ENCODE measurements at regions not wholly inside any gene's neighbourhood (a gene's known extent, or its start where the extent isn't known, plus 50 kb on each side); places are given as distances from the start of the nearest gene placed in this dataset.

GRCh38 chr14:101369916-101370592, 191.2 kb upstream of the DIO3 start:
- no peak for DNase-seq (ENCODE audit: low spot score)

- no peak for DNase-seq (ENCODE audit: low spot score)
These were observed 190.4 kb upstream of the DIO3 start for GRCh38 chr14:101370593-101371569.

GRCh38 chr14:101371799-101372793, 189.2 kb upstream of the DIO3 start:
- no peak for DNase-seq (ENCODE audit: low spot score)

DNA sequence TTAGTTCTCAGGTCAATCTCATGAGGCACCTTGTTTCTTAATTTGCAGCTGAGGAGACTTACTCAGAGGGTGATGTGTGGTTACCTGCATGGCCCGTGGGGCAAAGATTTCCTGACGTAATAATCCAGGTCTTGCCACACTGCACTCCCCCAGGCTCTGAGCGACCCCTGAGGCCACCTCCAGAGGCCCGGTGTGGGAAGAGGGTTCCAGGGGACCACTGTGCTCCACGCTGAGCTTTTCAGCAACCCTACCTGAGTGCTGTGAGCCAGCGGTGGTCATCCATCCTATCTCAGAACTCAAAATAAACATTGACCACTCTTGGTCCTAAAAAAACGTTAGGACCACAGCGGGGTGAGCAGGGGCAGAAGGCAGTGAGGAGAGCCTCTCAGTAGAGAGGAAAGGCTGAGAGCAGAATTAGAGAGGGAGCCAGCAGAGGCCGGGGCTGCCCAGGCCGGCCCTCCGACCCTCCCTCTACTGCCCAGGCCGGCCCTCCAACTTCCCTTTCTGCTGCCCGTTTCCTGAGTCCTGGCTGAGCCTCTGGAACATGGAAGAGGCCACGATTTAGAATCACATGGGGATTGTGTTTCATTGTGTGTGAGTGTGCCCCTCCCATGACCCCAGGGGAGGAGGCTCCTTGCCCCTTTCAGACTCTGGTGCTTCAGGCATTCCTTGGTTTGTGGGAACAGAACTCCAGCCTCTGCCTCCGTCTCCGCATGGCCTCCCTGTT, 188.2 kb upstream of the DIO3 start:
- DNase-seq (ENCODE audit: low spot score) = no peak

- DNase-seq (ENCODE audit: low spot score) = no peak
These were observed 187.5 kb upstream of the DIO3 start for GRCh38 chr14:101373690-101374295.

DNA sequence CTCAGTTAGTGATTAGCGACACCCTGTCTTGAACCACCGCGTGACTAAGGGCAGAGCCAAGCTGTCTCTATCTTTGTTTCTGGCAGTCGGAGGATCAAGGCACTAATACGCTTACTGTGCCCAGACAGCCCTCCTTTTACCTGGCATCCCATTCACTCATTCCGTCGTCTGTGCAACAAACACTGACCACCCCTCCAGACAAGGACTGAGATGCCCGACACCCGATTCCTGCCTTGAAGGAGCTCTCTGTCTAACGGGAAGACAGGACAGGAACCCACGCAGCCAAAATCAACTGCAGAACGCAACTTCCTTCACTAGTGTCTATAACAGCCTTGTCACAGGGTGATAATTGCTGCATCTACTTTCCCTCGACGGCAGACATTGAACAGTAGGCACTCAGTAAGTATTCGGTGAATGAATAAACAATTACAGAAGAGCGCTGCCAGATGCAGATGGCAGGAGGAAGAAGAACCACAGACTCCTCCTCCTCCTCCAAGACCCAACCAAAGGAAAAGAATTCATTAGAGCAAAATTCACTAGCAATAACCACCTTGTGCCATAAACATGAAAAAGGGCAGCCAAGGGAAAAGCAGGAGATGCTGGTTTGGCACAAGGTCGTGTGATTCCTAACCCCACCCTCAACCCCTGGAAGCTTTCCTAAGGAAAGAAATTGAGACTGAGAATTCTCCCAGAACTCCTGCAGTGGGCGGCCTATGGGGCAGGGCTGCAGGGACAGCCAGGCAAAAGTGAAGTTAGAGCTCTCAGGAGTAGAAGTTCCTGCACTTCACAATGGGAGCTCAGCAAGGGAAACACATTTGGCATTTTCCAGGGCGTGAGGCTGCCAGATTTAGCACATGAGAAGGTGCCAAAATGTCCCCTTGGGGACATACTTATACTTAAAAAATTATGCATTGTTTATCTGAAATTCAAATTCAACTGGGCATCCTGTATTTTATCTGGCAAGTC, 186.6 kb upstream of the DIO3 start:
- no peak for DNase-seq (ENCODE audit: low spot score)

- DNase-seq (ENCODE audit: low spot score) = no peak
These were observed 184.2 kb upstream of the DIO3 start for GRCh38 chr14:101377069-101377468.

DNA sequence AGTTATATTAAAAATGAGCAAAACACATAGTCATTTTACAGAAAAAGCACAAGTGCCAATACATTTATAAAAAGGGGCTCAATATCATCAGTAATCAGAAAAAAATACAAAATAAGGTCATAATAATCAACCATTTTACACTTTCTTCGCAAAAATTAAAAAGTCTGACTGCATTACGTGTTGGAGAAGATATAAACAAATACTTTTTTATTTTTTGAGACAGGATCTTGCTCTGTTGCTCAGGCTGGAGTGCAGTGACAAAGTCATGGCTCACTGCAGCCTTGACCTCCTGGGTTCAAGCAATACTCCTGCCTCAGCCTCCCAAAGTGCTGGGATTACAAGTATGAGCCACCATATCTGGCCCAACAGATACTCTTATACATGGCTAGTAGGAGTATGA, 181.5 kb upstream of the DIO3 start:
- DNase-seq (ENCODE audit: low spot score) = no peak

GRCh38 chr14:101380512-101380911, 180.8 kb upstream of the DIO3 start:
- no peak for DNase-seq (ENCODE audit: low spot score)

DNA sequence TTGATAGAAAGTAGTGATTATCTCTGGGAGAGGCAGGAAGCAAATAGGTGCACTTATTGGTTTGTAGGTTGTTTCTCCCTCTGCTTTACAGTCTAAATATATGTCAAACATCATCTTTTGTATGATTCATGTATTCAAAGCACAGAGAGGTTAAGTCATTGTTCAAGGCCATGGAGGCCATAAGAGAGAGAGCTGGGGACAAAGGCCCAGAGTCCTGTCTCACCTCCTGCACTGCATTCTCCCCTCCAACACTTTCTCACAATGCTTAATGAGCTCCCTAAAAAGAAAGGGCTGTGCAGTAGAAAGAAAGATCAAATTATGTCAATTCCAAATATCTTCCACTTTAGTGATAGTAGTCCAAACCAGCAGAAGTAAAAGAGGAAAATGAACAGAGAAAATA, 180.4 kb upstream of the DIO3 start:
- no peak for DNase-seq (ENCODE audit: low spot score)

DNA sequence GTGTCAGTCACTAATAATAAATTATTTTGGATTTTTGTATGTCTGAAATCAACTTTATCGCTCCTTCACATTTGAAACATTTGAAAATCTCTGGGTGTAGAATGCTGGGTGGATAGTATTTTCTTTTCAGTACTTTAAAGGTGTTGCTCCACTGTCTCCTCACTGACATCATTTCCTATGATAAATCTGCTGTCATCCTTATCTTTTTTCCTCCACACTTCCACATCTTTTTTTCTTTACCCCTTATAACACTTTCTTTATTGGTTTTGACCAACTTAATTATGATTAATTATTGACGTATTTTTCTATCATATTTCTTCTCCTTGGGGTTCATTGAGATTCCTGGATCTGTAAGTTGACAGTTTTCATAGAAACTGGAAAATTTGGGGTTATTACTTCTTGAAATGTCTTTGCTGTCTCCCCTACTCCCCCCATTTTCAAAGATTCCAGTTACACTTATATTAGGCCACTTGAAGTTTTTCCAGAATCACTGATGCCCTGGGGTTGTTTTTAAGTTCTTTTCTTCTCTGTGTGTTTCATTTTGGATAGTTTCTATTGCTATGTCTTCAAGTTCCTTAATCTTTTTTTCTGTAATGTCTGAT, 177.5 kb upstream of the DIO3 start:
- DNase-seq (ENCODE audit: low spot score) = no peak

DNA sequence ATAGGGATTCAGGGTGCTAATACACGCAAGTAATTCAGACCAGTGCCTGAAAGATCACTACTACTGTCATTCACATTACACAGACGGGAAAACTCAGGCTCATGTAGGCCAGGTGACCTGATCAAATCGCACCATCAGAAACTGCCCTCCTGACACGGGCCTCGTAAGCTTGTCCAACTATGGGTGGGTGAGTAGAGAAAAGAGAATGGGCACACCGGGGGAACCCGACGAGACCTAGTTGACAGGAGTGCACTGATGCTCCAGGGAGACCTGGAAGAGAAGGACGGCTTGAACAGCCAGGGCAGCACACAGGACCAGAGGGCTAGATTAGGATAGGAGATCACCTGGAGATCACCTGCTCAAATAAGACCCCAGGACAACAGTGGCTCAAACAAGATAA, 166.9 kb upstream of the DIO3 start:
- DNase-seq (ENCODE audit: low spot score) = no peak

DNA sequence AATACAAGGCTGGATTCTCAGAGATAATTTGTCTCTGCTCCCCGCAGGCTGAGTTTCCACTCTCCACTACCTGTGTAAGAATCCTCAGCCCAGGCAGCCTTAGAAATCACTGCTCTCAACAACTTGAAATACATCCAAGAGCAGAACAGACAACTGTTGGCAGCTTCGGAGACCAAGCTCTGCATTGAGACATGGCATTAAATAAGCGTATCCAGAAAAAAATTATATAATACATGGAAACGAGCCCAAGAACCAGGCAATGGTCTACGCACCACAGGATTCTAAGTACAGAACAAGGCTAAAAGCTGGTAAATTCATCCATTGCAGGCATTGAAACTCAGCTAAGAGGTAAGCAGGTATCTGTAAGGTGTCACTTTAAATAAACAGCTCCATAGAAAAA, 165.5 kb upstream of the DIO3 start:
- no peak for DNase-seq (ENCODE audit: low spot score)

DNA sequence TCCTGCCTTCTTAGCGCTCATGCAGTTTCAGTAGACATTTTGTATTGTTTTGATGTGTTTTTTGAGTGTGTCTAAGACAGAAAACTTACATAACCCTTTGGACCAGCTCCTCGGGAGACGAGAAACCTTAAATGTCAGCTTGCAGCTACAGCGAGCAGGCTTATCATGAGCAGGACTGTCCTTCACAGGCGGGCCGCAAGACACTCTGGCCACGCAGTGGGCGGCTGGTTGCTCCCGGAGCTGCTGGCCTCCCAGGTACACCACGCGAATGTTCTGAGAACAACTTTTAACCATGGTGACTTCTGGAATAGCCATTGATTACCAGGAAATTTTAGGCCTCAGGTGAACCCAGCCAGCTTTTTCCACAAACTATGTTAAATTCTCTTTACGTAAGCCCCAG, 164.1 kb upstream of the DIO3 start:
- DNase-seq (ENCODE audit: low spot score) = no peak

DNA sequence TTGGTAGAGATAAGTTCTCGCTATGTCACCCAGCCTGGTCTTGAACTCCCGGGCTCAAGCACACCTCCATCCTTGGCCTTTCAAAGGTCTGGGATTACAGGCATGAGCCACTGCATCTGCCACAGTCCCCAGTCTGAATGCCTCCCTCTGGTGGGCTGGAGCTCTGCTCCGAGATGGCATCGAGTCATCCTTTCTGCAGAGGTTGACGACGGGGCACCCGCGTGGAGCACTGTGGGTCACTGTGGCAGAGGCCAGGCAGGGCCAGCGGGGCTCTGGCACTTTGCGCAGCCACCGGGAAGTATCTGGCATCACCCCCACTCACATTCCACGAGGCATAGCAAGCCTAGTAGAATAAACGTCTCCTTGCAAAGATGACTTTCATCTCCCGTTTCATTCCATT, 163.3 kb upstream of the DIO3 start:
- no peak for DNase-seq (ENCODE audit: low spot score)

- DNase-seq (ENCODE audit: low spot score) = no peak
These were observed 161.4 kb upstream of the DIO3 start for GRCh38 chr14:101399737-101400517.

DNA sequence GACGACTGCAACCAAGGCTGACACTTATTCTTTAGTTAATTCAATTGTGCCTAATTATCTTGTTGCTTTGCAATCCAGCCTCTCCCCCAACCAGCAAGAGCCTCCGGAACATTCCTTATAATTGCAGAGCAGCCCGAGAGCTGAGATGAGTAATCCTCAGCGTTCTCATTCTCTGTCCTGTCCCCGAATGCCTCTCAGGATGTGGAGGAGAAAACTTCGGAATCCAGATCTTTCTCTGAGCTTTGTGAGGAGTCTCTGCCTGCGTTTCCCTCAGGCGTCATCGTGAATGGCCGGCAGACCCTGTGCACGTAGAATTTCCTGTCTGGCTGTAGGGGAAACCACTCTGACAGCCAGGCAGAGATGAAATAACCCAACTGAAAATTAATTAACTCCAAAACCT, 160.5 kb upstream of the DIO3 start:
- DNase-seq (ENCODE audit: low spot score) = no peak
